ENCODE measurements at regions not wholly inside any gene's neighbourhood (a gene's known extent, or its start where the extent isn't known, plus 50 kb on each side); places are given as distances from the start of the nearest gene placed in this dataset.

GRCh38 chr13:66021846-66022245 lies 1208.3 kb downstream of the PCDH9 start:
- no peak overlapping the region for H3K4me3 Mint-ChIP-seq
- no peak for DNase-seq
- TF ChIP-seq CTCF (IDR thresholded peaks at IDR 0.05): no peak

DNA sequence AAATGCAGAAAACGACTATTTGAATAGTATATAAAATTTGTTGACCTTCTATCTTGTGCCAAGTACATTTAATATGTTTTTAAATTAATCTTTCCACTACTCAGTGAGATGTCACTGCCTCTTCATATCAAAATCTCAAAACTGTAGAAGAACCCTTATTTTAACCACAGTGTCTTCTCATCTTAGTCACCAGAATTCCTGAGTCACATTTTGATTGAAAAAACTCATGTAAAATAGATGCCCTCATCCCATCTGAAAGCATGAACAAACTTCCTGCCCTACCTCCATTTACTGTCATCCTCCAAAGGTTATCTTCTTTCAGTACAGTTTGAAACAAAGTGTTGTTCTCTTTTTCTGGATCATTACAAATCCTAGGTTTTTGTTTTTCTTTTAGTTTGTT lies 1215.4 kb downstream of the PCDH9 start:
- Mint-ChIP-seq H3K9me3 (0 out of 2 replicates have a peak, but pooled peaks cover 4% of the 10 kb centered on the region), H3K27ac (no peak overlapping the region), H3K27me3 (ENCODE audit: insufficient read depth) (no peaks in the 10 kb centered on the region), H3K4me1 (ENCODE audit: low read depth) (peaks cover 8% of the 10 kb centered on the region), H3K36me3 (ENCODE audit: low read depth) (no peaks in the 10 kb centered on the region; the same call in 1 of the 2 replicates), H3K4me3 (no peak overlapping the region)
- TF ChIP-seq CTCF (IDR thresholded peaks at IDR 0.05): no peak
- no peak for DNase-seq

More at GRCh38 chr13:66021846-66022245, 1208.3 kb downstream of the PCDH9 start:
- Mint-ChIP-seq H3K9me3 (no peaks in the 10 kb centered on the region), H3K27me3 (ENCODE audit: insufficient read depth) (no peaks in the 10 kb centered on the region; the same call in 1 of the 2 replicates), H3K36me3 (ENCODE audit: low read depth) (no peaks in the 10 kb centered on the region), H3K27ac (no peak overlapping the region), H3K4me1 (ENCODE audit: low read depth) (no peaks in the 10 kb centered on the region)

DNA sequence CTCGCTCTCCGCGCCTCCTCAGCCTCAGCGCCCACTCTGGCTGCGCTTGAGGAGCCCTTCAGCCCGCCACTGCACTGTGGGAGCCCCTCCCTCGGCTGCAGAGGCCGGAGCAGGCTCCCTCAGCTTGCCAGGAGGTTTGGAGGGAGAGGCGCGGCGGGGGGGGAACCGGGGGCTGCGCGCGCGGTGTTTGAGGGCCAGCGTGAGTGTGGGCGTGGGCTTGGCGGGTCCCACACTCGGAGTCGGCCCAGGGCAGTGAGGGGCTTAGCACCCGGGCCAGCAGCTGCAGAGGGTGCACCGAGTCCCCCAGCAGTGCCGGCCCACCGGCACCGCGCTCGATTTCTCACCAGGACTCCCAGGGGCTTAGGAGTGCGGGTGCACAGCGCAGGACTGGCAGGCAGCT lies 1220.9 kb downstream of the PCDH9 start:
- no peak overlapping the region for H3K4me3 Mint-ChIP-seq
- no peak for DNase-seq
- 0 out of 2 replicates have a peak, but pooled peaks cover 4% of the 10 kb centered on the region for H3K9me3 Mint-ChIP-seq
- no peak overlapping the region for H3K27ac Mint-ChIP-seq
- H3K4me1 Mint-ChIP-seq (ENCODE audit: low read depth): no peaks in the 10 kb centered on the region
- H3K27me3 Mint-ChIP-seq (ENCODE audit: insufficient read depth): no peaks in the 10 kb centered on the region
- no peak for TF ChIP-seq CTCF (IDR thresholded peaks at IDR 0.05)
- H3K36me3 Mint-ChIP-seq (ENCODE audit: low read depth): no peaks in the 10 kb centered on the region; the same call in 1 of the 2 replicates

DNA sequence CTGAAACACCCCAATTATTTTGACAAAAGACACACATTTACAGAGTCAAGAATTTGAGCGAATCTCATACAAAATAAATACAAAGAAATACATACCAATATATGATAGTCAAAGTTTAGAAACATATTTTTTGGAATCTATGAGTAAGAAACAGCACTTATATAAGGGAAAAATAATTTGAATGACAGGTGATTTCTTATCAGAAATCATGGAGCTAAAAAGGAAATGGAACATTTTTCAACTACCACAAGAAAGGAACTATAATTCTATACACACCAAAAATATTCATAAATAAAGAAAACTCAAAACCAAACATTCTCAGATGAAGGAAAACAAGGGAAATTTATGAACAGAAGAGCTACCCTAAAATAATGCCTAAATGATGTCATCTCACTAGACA lies 1226.6 kb downstream of the PCDH9 start:
- no peak for TF ChIP-seq CTCF (IDR thresholded peaks at IDR 0.05)
- Mint-ChIP-seq H3K27ac (no peak overlapping the region), H3K9me3 (peaks cover 10% of the 10 kb centered on the region), H3K27me3 (ENCODE audit: insufficient read depth) (no peaks in the 10 kb centered on the region), H3K4me1 (ENCODE audit: low read depth) (no peaks in the 10 kb centered on the region; the same call in 1 of the 2 replicates), H3K36me3 (ENCODE audit: low read depth) (peaks cover 10% of the 10 kb centered on the region), H3K4me3 (no peak overlapping the region)
- no peak for DNase-seq

DNA sequence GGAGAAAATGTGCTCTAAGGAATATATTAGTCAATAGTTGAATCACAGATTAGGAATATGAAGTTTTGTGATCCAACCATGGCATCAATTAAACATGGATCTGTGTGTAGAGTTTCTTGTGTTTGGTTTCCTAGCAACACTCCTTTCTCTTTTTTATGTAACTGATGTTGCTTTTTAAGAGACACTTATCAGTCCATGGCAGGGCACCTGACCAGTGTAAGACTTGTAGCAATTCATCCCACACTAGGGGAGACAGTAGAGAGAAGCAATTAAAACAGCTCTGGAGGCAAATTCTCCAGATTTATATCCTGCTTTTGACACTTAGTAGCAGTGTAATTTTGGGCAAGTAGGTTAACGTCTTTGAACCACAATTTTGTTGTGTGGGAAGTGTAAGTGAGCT lies 1229.0 kb downstream of the PCDH9 start:
- Mint-ChIP-seq H3K4me1 (ENCODE audit: low read depth) (no peaks in the 10 kb centered on the region; the same call in 1 of the 2 replicates), H3K9me3 (peaks cover 10% of the 10 kb centered on the region), H3K36me3 (ENCODE audit: low read depth) (peaks cover 10% of the 10 kb centered on the region), H3K27ac (no peak overlapping the region), H3K27me3 (ENCODE audit: insufficient read depth) (no peaks in the 10 kb centered on the region), H3K4me3 (no peak overlapping the region)
- no peak for DNase-seq
- no peak for TF ChIP-seq CTCF (IDR thresholded peaks at IDR 0.05)

DNA sequence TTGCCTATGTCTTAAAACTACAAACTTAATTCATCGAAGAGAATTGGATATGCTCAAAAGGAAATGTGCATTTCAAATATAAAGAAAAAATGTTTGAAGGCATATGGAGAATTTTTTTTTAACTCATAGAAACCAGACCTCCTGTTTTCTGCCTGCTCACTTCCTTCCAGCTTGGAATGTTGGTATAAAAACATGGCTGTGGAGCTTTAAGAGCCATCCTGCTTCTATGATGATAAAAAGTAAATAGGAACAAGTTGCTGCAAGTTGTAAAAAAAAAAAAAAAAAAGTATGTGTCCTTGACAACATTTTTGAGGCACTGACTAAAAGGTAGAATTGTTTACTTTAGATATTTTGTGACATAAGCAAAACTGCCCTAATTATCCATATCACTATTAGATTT lies 1230.7 kb downstream of the PCDH9 start:
- TF ChIP-seq CTCF (IDR thresholded peaks at IDR 0.05): no peak
- Mint-ChIP-seq H3K4me1 (ENCODE audit: low read depth) (no peaks in the 10 kb centered on the region; the same call in 1 of the 2 replicates), H3K9me3 (peaks cover 10% of the 10 kb centered on the region), H3K36me3 (ENCODE audit: low read depth) (peaks cover 10% of the 10 kb centered on the region), H3K27me3 (ENCODE audit: insufficient read depth) (no peaks in the 10 kb centered on the region), H3K27ac (no peak overlapping the region), H3K4me3 (no peak overlapping the region)
- no peak for DNase-seq
